ENCODE measurements at regions not wholly inside any gene's neighbourhood (a gene's known extent, or its start where the extent isn't known, plus 50 kb on each side); places are given as distances from the start of the nearest gene placed in this dataset.
"Not testable (repeated sequence)": the region's sequence is repeated elsewhere in the genome, so short reads cannot be mapped to it uniquely, and the experiment has no call there.

- no peak for DNase-seq (ENCODE audit: low read depth)
- no peak overlapping the region for H3K4me3 ChIP-seq (ENCODE audit: low read length)
- TF ChIP-seq CTCF (IDR thresholded peaks at IDR 0.05; ENCODE audit: insufficient read depth, low read depth, low read length, missing control alignments): no peak
Observed at GRCh38 chr9:78112004-78112403, 80.4 kb upstream of the GNAQ start.

- no peak for TF ChIP-seq CTCF (IDR thresholded peaks at IDR 0.05; ENCODE audit: insufficient read depth, low read depth, low read length, missing control alignments)
- no peak for DNase-seq (ENCODE audit: low read depth)
- H3K4me3 ChIP-seq (ENCODE audit: low read length): no peak overlapping the region
Observed at GRCh38 chr9:78109075-78109474, 77.5 kb upstream of the GNAQ start.

GRCh38 chr9:78106586-78106985 lies 75.0 kb upstream of the GNAQ start:
- not testable (repeated sequence) for DNase-seq (ENCODE audit: low read depth)

GRCh38 chr9:78103971-78104433 lies 72.4 kb upstream of the GNAQ start:
- no peak for DNase-seq (ENCODE audit: low read depth)
- no peak for TF ChIP-seq CTCF (IDR thresholded peaks at IDR 0.05; ENCODE audit: insufficient read depth, low read depth, low read length, missing control alignments)
- H3K4me3 ChIP-seq (ENCODE audit: low read length): no peak overlapping the region

More at GRCh38 chr9:78106586-78106985, 75.0 kb upstream of the GNAQ start:
- H3K4me3 ChIP-seq (ENCODE audit: low read length): not testable (repeated sequence)

- TF ChIP-seq CTCF (IDR thresholded peaks at IDR 0.05; ENCODE audit: insufficient read depth, low read depth, low read length, missing control alignments): no peak
- no peak overlapping the region for H3K4me3 ChIP-seq (ENCODE audit: low read length)
- no peak for DNase-seq (ENCODE audit: low read depth)
Observed at GRCh38 chr9:78101247-78101646, 69.6 kb upstream of the GNAQ start.

- H3K4me3 ChIP-seq (ENCODE audit: low read length): no peak overlapping the region
- DNase-seq (ENCODE audit: low read depth): no peak
- TF ChIP-seq CTCF (IDR thresholded peaks at IDR 0.05; ENCODE audit: insufficient read depth, low read depth, low read length, missing control alignments): no peak
Observed at GRCh38 chr9:78097541-78097940, 65.9 kb upstream of the GNAQ start.

GRCh38 chr9:78091731-78092130 lies 60.1 kb upstream of the GNAQ start:
- no peak for DNase-seq (ENCODE audit: low read depth)
- no peak for TF ChIP-seq CTCF (IDR thresholded peaks at IDR 0.05; ENCODE audit: insufficient read depth, low read depth, low read length, missing control alignments)

More at GRCh38 chr9:78091731-78092130, 60.1 kb upstream of the GNAQ start:
- no peak overlapping the region for H3K4me3 ChIP-seq (ENCODE audit: low read length)

Data from epithelial cell of esophagus (primary cell).